ENCODE measurements at regions not wholly inside any gene's neighbourhood (a gene's known extent, or its start where the extent isn't known, plus 50 kb on each side); places are given as distances from the start of the nearest gene placed in this dataset.
"Not testable (repeated sequence)": the region's sequence is repeated elsewhere in the genome, so short reads cannot be mapped to it uniquely, and the experiment has no call there.

DNA sequence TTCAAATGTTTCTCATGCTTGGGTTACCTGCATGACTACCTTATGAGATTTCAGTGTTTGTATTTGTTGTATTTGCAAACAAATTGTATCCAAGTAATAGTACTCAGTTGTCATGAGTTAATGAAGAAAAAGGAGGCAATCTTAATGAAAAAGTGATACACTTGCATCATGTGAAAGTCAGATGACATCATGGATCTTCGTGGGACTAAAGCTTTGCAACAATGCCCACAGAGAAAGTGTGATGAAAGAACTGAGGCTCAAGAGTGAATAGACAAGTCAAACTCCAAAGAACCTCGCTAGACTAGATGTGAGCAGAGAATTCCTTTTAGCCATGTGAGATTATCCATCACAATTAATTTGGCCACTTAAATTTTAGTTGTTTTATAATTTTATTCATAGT, 75.4 kb upstream of the ADRB2 start:
- Histone ChIP-seq H4K20me1 (ENCODE audit: insufficient read depth) (no peaks in the 10 kb centered on the region), H3K9me2 (no peaks in the 10 kb centered on the region), H3K36me3 (replicated peaks in 1 of 2; ENCODE audit: control insufficient read depth in 1 of 2, insufficient read depth in 2 of 2, low read length in 1 of 2) (no peaks in the 10 kb centered on the region), H3K4me2 (no peak overlapping the region), H3K4me1 (ENCODE audit: control insufficient read depth in 1 of 2, insufficient read depth in 2 of 2, low read depth in 1 of 2, low read length in 1 of 2) (no peaks in the 10 kb centered on the region), H3K9ac (no peak overlapping the region), H3K4me3 (ENCODE audit: low read depth in 2 of 2, low read length in 1 of 2) (no peak overlapping the region), H3K9me3 (0 out of 2 replicates have a peak, but pooled peaks cover 6% of the 10 kb centered on the region), H3K27me3 (ENCODE audit: insufficient read depth) (no peaks in the 10 kb centered on the region), H3F3A (replicated peaks; ENCODE audit: insufficient read depth) (peaks cover 4% of the 10 kb centered on the region), H2AFZ (ENCODE audit: low read depth) (no peak overlapping the region), H3K79me2 (ENCODE audit: insufficient read depth) (no peaks in the 10 kb centered on the region), H3K27ac (ENCODE audit: low read depth in 2 of 2, low read length in 1 of 2) (no peak overlapping the region)
- TF ChIP-seq EP300 (IDR thresholded peaks at IDR 0.05; ENCODE audit: borderline replicate concordance in 1 of 2, low read depth in 1 of 2, low read length in 1 of 2) (no peak), CHD2 (IDR thresholded peaks at IDR 0.05; ENCODE audit: low read length, partially characterized antibody) (no peak), FOXM1 (IDR thresholded peaks at IDR 0.05; ENCODE audit: low read depth) (no peak), RFX5 (IDR thresholded peaks at IDR 0.05; ENCODE audit: low read length) (no peak), GATA2 (CRISPR knock-in tag; IDR thresholded peaks at IDR 0.05) (no peak), TAF1 (IDR thresholded peaks at IDR 0.05; ENCODE audit: borderline replicate concordance, low read depth, low read length) (no peak), PBX3 (IDR thresholded peaks at IDR 0.05) (no peak), FOXJ3 (CRISPR knock-in tag; IDR thresholded peaks at IDR 0.05) (no peak), RXRA (IDR thresholded peaks at IDR 0.05; ENCODE audit: borderline replicate concordance, low read depth) (no peak), MAX (IDR thresholded peaks at IDR 0.05; ENCODE audit: low read depth) (no peak), REST (IDR thresholded peaks at IDR 0.05; ENCODE audit: low read depth, low read length) (no peak), TCF12 (IDR thresholded peaks at IDR 0.05) (no peak), MXI1 (IDR thresholded peaks at IDR 0.05; ENCODE audit: low read depth, low read length) (no peak), ELF1 (IDR thresholded peaks at IDR 0.05) (no peak), SMC3 (IDR thresholded peaks at IDR 0.05; ENCODE audit: low read depth, low read length) (no peak)
- TF ChIP-seq, protein P1, sequence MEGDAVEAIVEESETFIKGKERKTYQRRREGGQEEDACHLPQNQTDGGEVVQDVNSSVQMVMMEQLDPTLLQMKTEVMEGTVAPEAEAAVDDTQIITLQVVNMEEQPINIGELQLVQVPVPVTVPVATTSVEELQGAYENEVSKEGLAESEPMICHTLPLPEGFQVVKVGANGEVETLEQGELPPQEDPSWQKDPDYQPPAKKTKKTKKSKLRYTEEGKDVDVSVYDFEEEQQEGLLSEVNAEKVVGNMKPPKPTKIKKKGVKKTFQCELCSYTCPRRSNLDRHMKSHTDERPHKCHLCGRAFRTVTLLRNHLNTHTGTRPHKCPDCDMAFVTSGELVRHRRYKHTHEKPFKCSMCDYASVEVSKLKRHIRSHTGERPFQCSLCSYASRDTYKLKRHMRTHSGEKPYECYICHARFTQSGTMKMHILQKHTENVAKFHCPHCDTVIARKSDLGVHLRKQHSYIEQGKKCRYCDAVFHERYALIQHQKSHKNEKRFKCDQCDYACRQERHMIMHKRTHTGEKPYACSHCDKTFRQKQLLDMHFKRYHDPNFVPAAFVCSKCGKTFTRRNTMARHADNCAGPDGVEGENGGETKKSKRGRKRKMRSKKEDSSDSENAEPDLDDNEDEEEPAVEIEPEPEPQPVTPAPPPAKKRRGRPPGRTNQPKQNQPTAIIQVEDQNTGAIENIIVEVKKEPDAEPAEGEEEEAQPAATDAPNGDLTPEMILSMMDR (IDR thresholded peaks at IDR 0.05) = no peak
- TF ChIP-seq, protein P2, sequence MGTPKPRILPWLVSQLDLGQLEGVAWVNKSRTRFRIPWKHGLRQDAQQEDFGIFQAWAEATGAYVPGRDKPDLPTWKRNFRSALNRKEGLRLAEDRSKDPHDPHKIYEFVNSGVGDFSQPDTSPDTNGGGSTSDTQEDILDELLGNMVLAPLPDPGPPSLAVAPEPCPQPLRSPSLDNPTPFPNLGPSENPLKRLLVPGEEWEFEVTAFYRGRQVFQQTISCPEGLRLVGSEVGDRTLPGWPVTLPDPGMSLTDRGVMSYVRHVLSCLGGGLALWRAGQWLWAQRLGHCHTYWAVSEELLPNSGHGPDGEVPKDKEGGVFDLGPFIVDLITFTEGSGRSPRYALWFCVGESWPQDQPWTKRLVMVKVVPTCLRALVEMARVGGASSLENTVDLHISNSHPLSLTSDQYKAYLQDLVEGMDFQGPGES (IDR thresholded peaks at IDR 0.05; ENCODE audit: low read depth, low read length) = no peak
- POLR2A ChIA-PET = no interaction called here
- DNase-seq = no peak
- WGBS (ENCODE audit: low lambda C conversion rate) = 35% methylated on average over 2 of the region's 2 CpGs
- CTCF ChIA-PET = interaction anchor here (1.4 to 4.7 kb wide), 2 partner anchors 10 to 207 kb away, joined by 3 to 15 read pairs; no protein-coding TSS in a partner anchor

DNA sequence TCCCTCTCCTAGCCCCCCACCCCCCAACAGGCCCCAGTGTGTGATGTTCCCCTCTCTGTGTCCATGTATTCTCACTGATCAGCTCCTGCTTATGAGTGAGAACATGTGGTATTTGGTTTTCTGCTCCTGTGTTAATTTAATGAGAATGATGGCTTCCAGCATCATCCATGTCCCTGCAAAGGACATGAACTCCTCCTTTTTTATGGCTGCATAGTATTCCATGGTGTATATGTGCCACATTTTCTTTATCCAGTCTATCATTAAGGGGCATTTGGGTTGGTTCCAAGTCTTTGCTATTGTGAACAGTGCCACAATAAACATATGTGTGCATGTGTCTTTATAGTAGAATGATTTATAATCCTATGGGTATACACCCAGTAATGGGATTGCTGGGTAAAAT, 74.0 kb upstream of the ADRB2 start:
- H3K9ac ChIP-seq; H3K27ac ChIP-seq (ENCODE audit: low read depth in 2 of 2, low read length in 1 of 2); H3K4me2 ChIP-seq; H3K4me1 ChIP-seq (ENCODE audit: control insufficient read depth in 1 of 2, insufficient read depth in 2 of 2, low read depth in 1 of 2, low read length in 1 of 2); H3K36me3 ChIP-seq (replicated peaks in 1 of 2; ENCODE audit: control insufficient read depth in 1 of 2, insufficient read depth in 2 of 2, low read length in 1 of 2); POLR2A ChIA-PET; DNase-seq; H3F3A ChIP-seq (replicated peaks; ENCODE audit: insufficient read depth); H3K9me2 ChIP-seq; H4K20me1 ChIP-seq (ENCODE audit: insufficient read depth); H3K79me2 ChIP-seq (ENCODE audit: insufficient read depth); H3K4me3 ChIP-seq (ENCODE audit: low read depth in 2 of 2, low read length in 1 of 2); H2AFZ ChIP-seq (ENCODE audit: low read depth); H3K27me3 ChIP-seq (ENCODE audit: insufficient read depth): not testable (repeated sequence)
- CTCF ChIA-PET = interaction anchor here (4.7 kb wide), 1 partner anchor 11 kb away, joined by 15 read pairs; no protein-coding TSS in a partner anchor
- peaks cover 15% of the 10 kb centered on the region; the same call in 1 of the 2 replicates for H3K9me3 ChIP-seq
